Activated CD4-positive, alpha-beta memory T cell treated with anti-CD3 and anti-CD28 coated beads, Interleukin-2, amount 10 ng/mL, durations not matched to agents 7 days and 5 days (primary cell): ENCODE measurements at regions not wholly inside any gene's neighbourhood (a gene's known extent, or its start where the extent isn't known, plus 50 kb on each side); places are given as distances from the start of the nearest gene placed in this dataset.

Experiments used
- CTCF ChIA-PET: fragments of 350-600 bp; sonication (Branson Sonifier 250); formaldehyde crosslinking; loops from one replicate; lab custom pipeline; 2021; ENCODE audit warnings: antibody characterized with exemption, inconsistent platforms; lab: Charles Lee
- POLR2A ChIA-PET: fragments of 350-600 bp; sonication (Branson Sonifier 250); formaldehyde crosslinking; loops from one replicate; lab custom pipeline; 2021; ENCODE audit warnings: antibody characterized with exemption; lab: Charles Lee
- DNase-seq: peaks from one replicate; pipeline ENCODE4 v3.0.0-alpha.2; 2020
- H3K27ac Mint-ChIP-seq: one replicate; pipeline ENCODE4 v1.8.0; 2021; ENCODE audit warnings: mild to moderate bottlenecking, mixed read lengths
- H3K27me3 Mint-ChIP-seq: one replicate; pipeline ENCODE4 v1.8.0; 2021; ENCODE audit warnings: mixed read lengths
- H3K36me3 Mint-ChIP-seq: one replicate; pipeline ENCODE4 v1.8.0; 2021; ENCODE audit warnings: low read depth, mixed read lengths
- H3K4me1 Mint-ChIP-seq: one replicate; pipeline ENCODE4 v1.8.0; 2021; ENCODE audit warnings: mixed read lengths
- H3K4me3 Mint-ChIP-seq: one replicate; pipeline ENCODE4 v1.8.0; 2021; ENCODE audit warnings: mild to moderate bottlenecking, mixed read lengths
- H3K9me3 Mint-ChIP-seq: one replicate; pipeline ENCODE4 v1.8.0; 2021; ENCODE audit warnings: mixed read lengths

DNA sequence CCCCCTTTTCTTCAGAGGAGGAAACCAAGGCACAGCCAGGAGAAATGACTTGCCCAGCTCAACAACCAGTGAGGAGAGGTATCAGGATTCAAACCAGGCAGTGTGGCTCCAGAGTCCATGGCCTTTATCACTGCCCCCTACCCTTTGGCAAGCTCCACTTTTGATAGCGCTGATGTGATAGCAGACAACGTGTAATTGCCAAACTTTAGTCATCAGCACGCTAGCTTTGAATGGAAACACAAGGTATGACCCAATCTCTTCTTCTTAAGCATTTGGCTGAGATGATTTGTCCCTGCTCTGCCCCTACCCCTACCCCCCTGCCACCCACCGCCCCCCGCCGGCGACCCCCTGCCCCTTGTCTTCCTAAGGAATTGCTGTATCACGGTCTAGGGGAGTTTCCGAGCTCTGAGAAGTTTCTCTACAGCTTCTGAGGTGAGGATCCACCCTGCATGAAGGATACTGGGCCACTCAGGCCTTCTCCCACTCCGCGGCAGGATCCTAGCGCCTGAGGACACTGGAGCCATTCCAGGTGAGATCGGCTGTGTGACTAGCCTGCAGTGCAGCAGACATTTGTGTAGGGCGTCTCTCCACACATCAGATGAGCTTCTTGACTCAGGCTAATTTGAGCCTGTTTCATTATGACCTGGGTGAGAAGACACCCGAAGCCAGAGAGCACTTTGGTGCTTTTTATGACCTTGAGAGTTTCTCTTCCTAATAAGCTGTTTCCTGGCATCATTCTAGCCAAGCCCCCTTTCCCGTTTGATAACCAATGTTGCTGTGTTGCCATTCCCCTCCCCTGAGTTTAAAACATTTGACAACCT, 75.1 kb upstream of the MAP4K4 start:
- peaks cover 18% of the 10 kb centered on the region for H3K4me1 Mint-ChIP-seq
- H3K9me3 Mint-ChIP-seq, result no peaks in the 10 kb centered on the region
- H3K27me3 Mint-ChIP-seq, result no peaks in the 10 kb centered on the region
- no peaks in the 10 kb centered on the region for H3K36me3 Mint-ChIP-seq
- ChIA-PET CTCF (interaction anchor here (0.8 to 1.8 kb wide), 2 partner anchors 206 to 209 kb away, joined by 3 to 4 read pairs; no protein-coding TSS in a partner anchor), POLR2A (no interaction called here)
- no peak overlapping the region for H3K27ac Mint-ChIP-seq
- no peak for DNase-seq
- no peak overlapping the region for H3K4me3 Mint-ChIP-seq

DNA sequence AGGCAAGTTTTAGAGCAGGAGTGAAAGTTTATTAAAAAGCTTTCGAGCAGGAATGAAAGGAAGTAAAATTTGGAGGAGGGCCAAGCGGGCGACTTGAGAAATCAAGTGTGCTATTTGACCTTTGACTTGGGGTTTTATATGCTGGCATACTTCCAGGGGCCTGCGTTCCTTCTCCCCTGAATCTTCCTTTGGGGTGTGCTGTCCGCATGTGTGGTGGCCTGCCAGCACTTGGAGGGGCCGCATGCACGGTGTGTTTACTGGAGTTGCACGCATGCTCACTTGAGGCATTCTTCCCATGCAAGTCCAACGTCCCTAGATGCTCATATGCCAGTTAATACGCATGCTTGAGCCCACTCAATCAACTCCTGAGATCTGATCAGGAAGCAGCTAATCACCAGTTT, 78.3 kb upstream of the MAP4K4 start:
- no peak for DNase-seq
- Mint-ChIP-seq H3K9me3 (no peaks in the 10 kb centered on the region), H3K4me3 (no peak overlapping the region), H3K27me3 (no peaks in the 10 kb centered on the region), H3K4me1 (peaks cover 18% of the 10 kb centered on the region), H3K36me3 (no peaks in the 10 kb centered on the region), H3K27ac (no peak overlapping the region)
- CTCF ChIA-PET, result no interaction called here
- POLR2A ChIA-PET, result no interaction called here

DNA sequence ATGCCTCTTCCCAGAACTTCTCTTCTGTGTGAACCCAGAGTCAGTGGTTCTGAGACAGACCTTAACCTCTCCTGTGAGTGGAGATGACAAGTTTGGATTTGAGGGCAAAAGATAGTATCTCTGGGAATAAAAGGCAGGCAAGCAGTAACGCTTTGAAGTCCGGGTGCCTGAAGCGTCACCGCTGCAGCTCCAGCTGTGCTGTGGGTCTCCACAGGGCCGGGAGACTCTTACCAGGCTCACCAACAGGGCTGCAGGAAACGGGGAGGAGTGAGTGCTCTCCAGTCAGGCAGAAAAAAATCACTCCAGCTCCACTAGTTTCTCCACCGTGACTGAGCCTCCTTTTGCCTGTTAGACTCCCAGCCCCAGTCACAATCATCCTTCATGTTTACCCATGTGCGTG, 79.7 kb upstream of the MAP4K4 start:
- Mint-ChIP-seq H3K27ac (no peak overlapping the region), H3K27me3 (no peaks in the 10 kb centered on the region), H3K36me3 (no peaks in the 10 kb centered on the region), H3K4me3 (no peak overlapping the region), H3K9me3 (no peaks in the 10 kb centered on the region), H3K4me1 (peaks cover 9% of the 10 kb centered on the region)
- CTCF ChIA-PET, result no interaction called here
- POLR2A ChIA-PET, result no interaction called here
- no peak for DNase-seq

DNA sequence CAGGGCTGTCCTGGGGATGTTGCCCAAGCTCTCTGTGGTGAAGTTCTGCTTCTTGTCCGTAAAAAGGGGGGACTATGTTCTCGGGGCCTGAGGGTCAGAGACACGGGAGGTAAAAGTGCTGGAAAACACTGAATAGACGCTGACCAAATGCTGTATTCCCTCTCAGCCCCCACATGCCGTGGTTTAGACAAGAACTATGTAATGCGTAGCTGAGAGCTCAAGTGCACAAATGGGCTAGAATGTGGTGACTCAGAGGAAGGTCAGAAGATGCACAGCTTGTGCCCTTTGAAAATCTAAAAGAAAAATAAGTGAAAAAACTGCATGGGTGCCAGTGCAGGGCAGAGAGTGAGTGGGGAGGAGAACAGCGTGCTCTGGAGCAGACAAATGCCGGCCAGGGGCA, 80.3 kb upstream of the MAP4K4 start:
- CTCF ChIA-PET, result no interaction called here

DNA sequence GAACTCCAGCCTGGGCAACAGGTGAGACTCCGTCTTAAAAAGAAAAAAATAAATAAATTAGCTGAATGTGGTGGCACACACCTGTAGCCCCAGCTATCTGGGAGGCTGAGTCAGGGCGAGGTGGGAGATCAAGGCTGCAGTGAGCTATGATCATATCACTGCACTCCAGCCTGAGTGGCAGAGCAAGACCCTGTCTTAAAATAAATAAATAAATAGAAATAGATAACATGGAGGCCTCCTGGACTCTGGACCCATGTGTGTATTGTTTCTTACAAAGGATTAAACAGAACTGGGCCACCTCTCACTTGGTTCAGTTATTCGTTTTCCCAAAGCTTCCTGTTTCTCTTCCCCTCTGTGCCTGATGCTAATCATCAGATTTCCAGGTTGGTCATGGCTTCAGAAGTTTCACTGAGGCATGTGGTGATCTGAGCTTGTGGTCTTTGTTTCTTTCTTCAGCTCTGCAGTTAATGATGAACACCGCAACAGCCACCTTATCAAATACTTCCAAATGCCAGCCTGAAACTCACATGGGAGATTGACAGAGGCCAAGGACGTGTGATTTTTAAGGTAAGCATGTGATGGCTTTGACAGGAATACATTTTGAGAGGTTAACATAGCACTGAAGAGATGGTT, 83.3 kb upstream of the MAP4K4 start:
- DNase-seq, result no peak
- peaks cover 2% of the 10 kb centered on the region for H3K27me3 Mint-ChIP-seq
- POLR2A ChIA-PET, result no interaction called here
- no peaks in the 10 kb centered on the region for H3K4me1 Mint-ChIP-seq
- no peaks in the 10 kb centered on the region for H3K9me3 Mint-ChIP-seq
- H3K4me3 Mint-ChIP-seq, result no peak overlapping the region
- no peaks in the 10 kb centered on the region for H3K36me3 Mint-ChIP-seq
- CTCF ChIA-PET, result interaction anchor here (0.6 kb wide), 1 partner anchor 413 kb away, joined by 5 read pairs; no protein-coding TSS in a partner anchor
- H3K27ac Mint-ChIP-seq, result no peak overlapping the region

More for the DNA sequence above, 80.3 kb upstream of the MAP4K4 start:
- POLR2A ChIA-PET, result interaction anchor here (1.1 kb wide), 1 partner anchor 14 kb away, joined by 3 read pairs; no protein-coding TSS in a partner anchor
- Mint-ChIP-seq H3K4me3 (no peak overlapping the region), H3K27me3 (no peaks in the 10 kb centered on the region), H3K9me3 (no peaks in the 10 kb centered on the region), H3K36me3 (no peaks in the 10 kb centered on the region), H3K27ac (no peak overlapping the region), H3K4me1 (peaks cover 3% of the 10 kb centered on the region)
- no peak for DNase-seq

DNA sequence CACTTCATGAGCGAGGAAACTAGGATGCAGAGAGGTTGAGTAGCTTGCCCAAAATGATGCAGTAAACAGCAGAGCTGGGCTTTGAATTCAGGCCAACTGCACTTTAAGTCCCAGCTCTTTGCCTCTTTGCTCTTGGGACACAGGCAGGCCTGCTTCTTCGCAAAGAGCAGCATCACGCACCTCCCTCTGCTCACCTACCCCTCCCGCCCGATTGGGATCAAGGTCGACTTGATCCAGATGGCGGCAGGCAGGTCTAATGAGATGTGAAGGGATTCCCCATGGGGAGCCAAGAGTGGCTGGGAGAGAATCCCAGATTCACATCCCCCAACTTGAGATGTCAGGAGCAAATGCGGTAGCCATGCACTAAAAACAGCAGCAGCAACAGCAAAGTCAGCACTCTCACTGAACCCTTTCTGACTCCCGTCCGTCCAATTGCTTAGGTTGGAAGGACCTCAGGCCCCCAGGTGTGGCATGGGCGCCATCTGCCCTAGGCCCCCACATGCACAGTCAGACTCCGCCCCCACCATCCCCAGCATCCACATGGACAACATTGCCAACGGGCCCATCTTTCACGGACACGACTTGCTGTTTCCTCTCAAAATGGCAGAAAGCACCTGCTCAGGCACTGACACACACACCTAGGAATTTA, 84.3 kb upstream of the MAP4K4 start:
- CTCF ChIA-PET, result no interaction called here
- Mint-ChIP-seq H3K27ac (no peak overlapping the region), H3K36me3 (peaks cover 2% of the 10 kb centered on the region), H3K4me1 (no peaks in the 10 kb centered on the region), H3K9me3 (no peaks in the 10 kb centered on the region), H3K4me3 (no peak overlapping the region), H3K27me3 (peaks cover 2% of the 10 kb centered on the region)
- POLR2A ChIA-PET, result no interaction called here
- no peak for DNase-seq

DNA sequence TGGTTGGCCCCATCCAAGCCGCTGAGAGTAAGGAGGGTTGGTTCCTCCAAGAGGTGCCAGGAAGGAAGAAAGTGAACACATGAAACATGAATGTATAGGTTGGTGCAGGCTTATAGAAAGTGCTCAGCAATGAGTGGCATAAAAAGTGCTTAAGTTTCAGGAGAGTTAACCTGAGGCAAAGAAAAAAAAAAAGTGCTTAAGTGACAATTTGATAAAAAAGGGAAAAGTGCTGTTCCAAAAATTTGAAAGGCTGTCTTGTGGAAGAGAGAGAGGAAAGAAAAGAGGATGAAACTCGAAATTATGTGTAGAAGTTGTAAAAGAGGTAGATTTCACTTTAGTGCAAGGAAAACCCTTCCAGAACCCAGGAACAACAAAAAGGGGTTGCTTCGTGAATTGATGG, 85.5 kb upstream of the MAP4K4 start:
- H3K27ac Mint-ChIP-seq, result no peak overlapping the region
- POLR2A ChIA-PET, result no interaction called here
- H3K4me1 Mint-ChIP-seq, result no peaks in the 10 kb centered on the region

DNA sequence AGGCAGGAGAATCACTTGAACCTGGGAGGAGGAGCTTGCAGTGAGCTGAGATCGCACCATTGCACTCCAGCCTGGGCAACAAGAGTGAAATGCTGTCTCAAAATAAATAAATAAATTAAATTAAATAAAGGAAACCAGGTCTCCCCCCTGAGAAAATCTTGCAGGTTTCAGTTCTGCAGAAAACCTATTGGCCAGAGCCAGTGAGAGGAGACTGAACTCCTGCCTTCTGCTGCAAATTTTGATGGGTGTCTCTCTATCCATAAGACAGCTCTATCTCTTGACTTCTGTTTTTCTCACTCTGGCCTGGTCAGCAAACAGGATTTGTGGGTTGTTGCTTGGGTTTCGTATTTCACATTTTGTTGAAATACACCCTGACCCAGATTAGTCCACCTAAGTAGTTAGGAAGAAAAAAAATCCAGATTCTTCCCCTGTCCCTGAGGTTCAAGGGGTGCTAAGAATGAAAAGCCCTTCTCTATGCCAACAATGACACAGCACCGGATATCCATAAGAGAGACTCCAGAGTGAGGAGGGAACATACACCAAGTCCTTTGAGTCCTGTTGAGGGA, 86.7 kb upstream of the MAP4K4 start:
- no peak overlapping the region for H3K4me3 Mint-ChIP-seq
- H3K27ac Mint-ChIP-seq, result no peak overlapping the region
- POLR2A ChIA-PET, result no interaction called here
- CTCF ChIA-PET, result no interaction called here
- DNase-seq, result no peak
- H3K4me1 Mint-ChIP-seq, result no peaks in the 10 kb centered on the region
- no peaks in the 10 kb centered on the region for H3K9me3 Mint-ChIP-seq
- peaks cover 2% of the 10 kb centered on the region for H3K27me3 Mint-ChIP-seq
- H3K36me3 Mint-ChIP-seq, result peaks cover 2% of the 10 kb centered on the region

More for the DNA sequence above, 85.5 kb upstream of the MAP4K4 start:
- H3K36me3 Mint-ChIP-seq, result peaks cover 2% of the 10 kb centered on the region
- DNase-seq, result no peak
- H3K9me3 Mint-ChIP-seq, result no peaks in the 10 kb centered on the region
- H3K27me3 Mint-ChIP-seq, result peaks cover 2% of the 10 kb centered on the region
- no peak overlapping the region for H3K4me3 Mint-ChIP-seq
- CTCF ChIA-PET, result no interaction called here

DNA sequence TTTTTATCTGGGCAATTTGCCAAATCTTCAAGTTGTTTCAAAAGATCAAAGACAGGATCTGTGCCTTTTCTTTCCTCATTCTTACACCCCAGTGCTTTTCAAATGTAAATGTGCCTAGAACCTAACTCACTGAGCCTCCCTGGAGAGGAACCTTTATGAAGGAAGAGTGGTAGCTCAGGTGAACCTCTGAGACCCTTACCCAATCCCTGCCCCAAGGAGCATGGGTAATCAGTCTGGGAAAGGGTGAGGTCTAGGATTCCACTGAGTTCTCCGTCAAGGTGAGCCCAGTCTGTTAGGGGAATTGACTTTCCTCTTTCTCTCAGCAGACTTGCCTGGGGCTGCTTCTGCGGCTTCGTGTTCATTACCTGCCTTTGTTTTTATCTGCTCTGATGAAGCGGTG, 88.1 kb upstream of the MAP4K4 start:
- CTCF ChIA-PET, result interaction anchor here (0.5 kb wide), 1 partner anchor 318 kb away, joined by 3 read pairs; no protein-coding TSS in a partner anchor
- POLR2A ChIA-PET, result no interaction called here
- H3K4me1 Mint-ChIP-seq, result no peaks in the 10 kb centered on the region
- H3K27me3 Mint-ChIP-seq, result peaks cover 2% of the 10 kb centered on the region
- no peak for DNase-seq
- no peak overlapping the region for H3K4me3 Mint-ChIP-seq
- H3K36me3 Mint-ChIP-seq, result peaks cover 2% of the 10 kb centered on the region
- H3K9me3 Mint-ChIP-seq, result no peaks in the 10 kb centered on the region
- H3K27ac Mint-ChIP-seq, result no peak overlapping the region

DNA sequence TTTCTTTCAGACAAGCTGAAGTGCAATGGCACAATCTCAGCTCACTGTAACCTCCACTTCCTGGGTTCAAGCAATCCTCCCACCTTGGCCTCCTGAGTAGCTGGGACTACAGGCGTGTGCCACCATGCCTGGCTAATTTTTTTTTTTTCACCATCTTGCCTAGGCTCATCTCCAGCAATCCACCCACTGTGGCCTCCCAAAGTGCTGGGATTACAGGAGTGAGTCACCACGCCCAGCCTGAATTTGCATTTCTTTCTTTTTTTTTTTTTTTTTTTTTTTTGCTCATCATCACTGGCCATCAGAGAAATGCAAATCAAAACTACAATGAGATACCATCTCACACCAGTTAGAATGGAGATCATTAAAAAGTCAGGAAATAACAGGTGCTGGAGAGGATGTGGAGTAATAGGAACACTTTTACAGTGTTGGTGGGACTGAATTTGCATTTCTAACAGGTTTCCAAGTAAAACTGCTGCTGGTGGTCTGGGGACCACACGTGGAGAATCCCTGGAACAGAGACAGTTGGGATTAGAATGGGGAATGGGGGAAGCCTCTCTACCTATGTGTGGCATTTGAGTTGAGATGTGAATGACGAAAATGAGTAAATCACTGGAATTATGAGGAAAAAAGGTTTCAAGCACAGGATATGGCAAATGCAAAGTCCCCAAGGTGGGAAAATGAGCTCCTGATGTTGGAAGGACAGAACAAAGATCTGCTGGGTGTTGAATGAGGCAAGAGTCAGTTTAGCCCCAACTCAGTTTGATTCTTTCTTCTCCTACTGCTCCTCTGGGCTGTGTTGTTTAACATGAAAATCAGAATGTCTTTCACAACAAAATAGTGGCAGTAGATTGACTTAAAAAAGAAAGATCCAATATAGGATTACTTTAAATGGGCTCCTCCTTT, 88.8 kb upstream of the MAP4K4 start:
- peaks cover 2% of the 10 kb centered on the region for H3K27me3 Mint-ChIP-seq

DNA sequence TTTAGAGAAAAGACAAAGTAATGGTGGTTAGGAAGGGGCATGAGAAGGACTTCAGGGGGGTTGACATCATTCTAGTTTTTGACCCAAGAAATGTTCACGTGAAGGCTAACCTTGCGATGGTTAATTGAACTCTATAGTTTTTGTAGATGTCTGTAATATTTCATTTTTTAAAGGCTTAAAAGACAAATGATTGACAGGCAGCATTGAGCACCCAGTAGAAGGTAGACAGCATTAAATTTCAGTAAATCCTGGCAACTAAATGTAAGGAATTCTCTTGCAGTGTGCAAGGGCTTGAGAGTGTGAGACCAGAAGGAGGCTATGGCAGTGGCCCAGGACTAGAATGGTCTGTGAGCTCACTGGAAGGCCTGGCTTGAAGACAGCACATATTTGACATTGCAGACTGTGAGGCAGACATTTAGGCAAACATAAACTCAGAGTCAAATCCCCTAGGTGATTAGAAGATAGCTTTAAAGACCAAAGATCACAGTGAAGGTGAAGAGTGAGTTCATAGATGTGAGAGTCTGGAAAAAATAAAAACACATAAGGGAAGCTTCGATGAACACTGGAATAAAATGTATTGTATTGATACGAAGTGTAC, 100.1 kb upstream of the MAP4K4 start:
- Mint-ChIP-seq H3K27me3 (no peaks in the 10 kb centered on the region), H3K4me1 (peaks cover 4% of the 10 kb centered on the region), H3K4me3 (no peak overlapping the region), H3K36me3 (no peaks in the 10 kb centered on the region), H3K9me3 (no peaks in the 10 kb centered on the region), H3K27ac (no peak overlapping the region)
- DNase-seq, result no peak
- POLR2A ChIA-PET, result no interaction called here
- CTCF ChIA-PET, result no interaction called here

More for the DNA sequence above, 88.8 kb upstream of the MAP4K4 start:
- Mint-ChIP-seq H3K4me3 (no peak overlapping the region), H3K4me1 (no peaks in the 10 kb centered on the region), H3K27ac (no peak overlapping the region), H3K36me3 (peaks cover 2% of the 10 kb centered on the region), H3K9me3 (no peaks in the 10 kb centered on the region)
- no peak for DNase-seq
- POLR2A ChIA-PET, result no interaction called here
- CTCF ChIA-PET, result no interaction called here

DNA sequence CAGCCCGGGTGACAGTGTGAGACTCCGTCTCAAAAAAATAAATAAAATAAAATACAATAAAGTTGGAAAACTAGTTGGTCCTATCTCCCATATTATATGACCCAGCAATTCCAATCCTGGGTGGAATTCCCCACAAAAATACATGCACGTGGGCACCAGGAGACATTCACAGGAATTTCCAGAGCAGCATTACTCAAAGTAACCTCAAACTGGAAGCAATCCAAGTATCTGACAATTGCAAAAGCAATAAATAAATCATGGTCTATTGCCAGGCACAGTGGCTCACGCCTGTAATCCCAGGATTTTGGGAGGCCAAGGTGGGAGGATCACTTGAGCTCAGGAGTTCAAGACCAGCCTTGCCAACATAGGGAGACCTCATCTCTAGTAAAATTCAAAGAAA, 101.2 kb upstream of the MAP4K4 start:
- Mint-ChIP-seq H3K27ac (no peak overlapping the region), H3K4me3 (no peak overlapping the region), H3K4me1 (peaks cover 4% of the 10 kb centered on the region), H3K9me3 (no peaks in the 10 kb centered on the region), H3K36me3 (no peaks in the 10 kb centered on the region), H3K27me3 (no peaks in the 10 kb centered on the region)
- no peak for DNase-seq
- CTCF ChIA-PET, result no interaction called here
- POLR2A ChIA-PET, result no interaction called here
